ENCODE measurements at regions not wholly inside any gene's neighbourhood (a gene's known extent, or its start where the extent isn't known, plus 50 kb on each side); places are given as distances from the start of the nearest gene placed in this dataset.
"Not testable (repeated sequence)": the region's sequence is repeated elsewhere in the genome, so short reads cannot be mapped to it uniquely, and the experiment has no call there.

DNA sequence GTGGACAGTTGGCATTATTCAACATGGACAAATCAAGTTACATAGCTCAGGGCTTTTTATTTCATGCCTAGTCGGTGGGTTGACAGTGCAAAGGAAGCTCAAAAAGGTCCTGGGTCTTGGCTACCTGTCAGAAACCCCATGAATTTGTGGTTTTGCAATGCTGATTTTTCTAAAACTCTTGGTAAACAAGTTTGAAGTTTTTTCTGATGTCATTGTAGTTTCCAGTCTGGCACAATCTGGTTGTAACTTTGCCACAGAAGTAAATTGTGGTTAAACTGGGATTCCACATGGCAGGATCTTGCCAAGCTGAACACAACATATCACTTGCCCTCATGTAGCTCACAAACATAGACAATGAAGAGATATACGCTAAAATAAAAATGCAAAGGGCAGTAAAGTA, 100.8 kb downstream of the EHF start:
- Mint-ChIP-seq H3K4me3 (no peak overlapping the region), H3K27me3 (no peaks in the 10 kb centered on the region), H3K36me3 (ENCODE audit: low read depth) (no peaks in the 10 kb centered on the region), H3K4me1 (no peaks in the 10 kb centered on the region), H3K27ac (no peak overlapping the region), H3K9me3 (no peaks in the 10 kb centered on the region)
- no peak for ATAC-seq (replicated peaks)

DNA sequence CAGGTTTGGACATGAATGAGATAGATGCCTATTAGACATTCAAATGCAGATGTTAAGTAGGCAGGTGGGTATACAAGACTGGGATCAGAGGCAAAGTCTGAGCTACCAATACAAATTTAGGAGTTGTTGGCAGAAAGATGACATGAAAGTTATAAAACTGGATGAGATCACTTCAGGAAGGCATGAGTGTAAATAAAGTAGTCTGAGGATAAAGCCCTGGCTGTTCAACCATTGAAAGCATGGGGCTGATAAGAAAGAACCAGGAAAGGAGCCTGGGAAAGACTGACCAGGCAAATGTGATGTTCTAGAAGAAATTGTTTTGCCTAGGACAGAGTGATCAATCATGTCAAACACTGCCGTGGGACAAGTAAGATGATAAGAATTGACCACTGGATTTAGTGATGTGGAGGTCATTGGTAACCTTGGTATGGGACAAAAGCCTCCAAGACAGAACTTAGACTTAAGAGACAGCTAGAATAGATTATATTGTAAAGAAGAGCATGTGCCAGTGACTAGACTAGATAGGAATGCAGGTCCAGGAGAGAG, 98.5 kb downstream of the EHF start:
- ATAC-seq (replicated peaks), result no peak
- Mint-ChIP-seq H3K27ac (no peak overlapping the region), H3K27me3 (peaks cover 4% of the 10 kb centered on the region), H3K9me3 (peaks cover 3% of the 10 kb centered on the region), H3K36me3 (ENCODE audit: low read depth) (no peaks in the 10 kb centered on the region), H3K4me1 (no peaks in the 10 kb centered on the region), H3K4me3 (no peak overlapping the region)

DNA sequence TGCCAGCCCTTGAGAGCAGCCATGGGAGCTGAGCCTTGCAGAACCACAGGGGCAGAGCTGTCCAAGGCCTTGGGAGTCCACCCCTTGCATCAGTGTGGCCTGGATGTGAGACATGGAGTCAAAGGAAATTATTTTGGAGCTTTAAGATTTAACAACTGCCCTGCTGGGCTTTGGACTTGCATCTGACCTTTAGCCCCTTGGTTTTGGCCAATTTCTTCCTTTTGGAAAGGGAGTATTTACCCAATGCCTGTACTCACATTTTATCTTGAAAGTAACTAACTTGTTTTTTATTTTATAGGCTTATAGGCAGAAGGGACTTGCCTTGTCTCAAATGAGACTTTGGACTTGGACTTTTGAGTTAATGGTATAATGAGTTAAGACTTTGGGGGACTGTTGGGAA, 92.7 kb downstream of the EHF start:
- H3K27ac Mint-ChIP-seq; H3K36me3 Mint-ChIP-seq (ENCODE audit: low read depth); H3K4me1 Mint-ChIP-seq; H3K4me3 Mint-ChIP-seq; ATAC-seq (replicated peaks): not testable (repeated sequence)
- peaks cover 15% of the 10 kb centered on the region for H3K27me3 Mint-ChIP-seq
- H3K9me3 Mint-ChIP-seq, result peaks cover 17% of the 10 kb centered on the region
